Loucy (cell line): ENCODE measurements at regions not wholly inside any gene's neighbourhood (a gene's known extent, or its start where the extent isn't known, plus 50 kb on each side); places are given as distances from the start of the nearest gene placed in this dataset.

Experiments
- H2AFZ ChIP-seq: fragments of 200-600 bp; sonication (generic); 2 replicates; pipeline ENCODE4 v1.6.0; 2016; ENCODE audit warnings: antibody characterized with exemption, mild to moderate bottlenecking, low read length, moderate library complexity
- H3F3A ChIP-seq: fragments of 200-600 bp; 2 replicates; pipeline ENCODE4 v1.6.0; 2016; ENCODE audit warnings: antibody characterized with exemption, low read depth, mild to moderate bottlenecking
- H3K27me3 ChIP-seq: fragments of 200-600 bp; sonication (generic); 2 replicates; pipeline ENCODE4 v1.6.1; 2014; ENCODE audit warnings: low read length, mild to moderate bottlenecking; ENCODE audit not compliant: insufficient read depth, poor library complexity, severe bottlenecking
- H3K36me3 ChIP-seq: fragments of 200-600 bp; sonication (generic); 2 replicates; pipeline ENCODE4 v1.6.1; 2016; ENCODE audit warnings: low read length; ENCODE audit not compliant: insufficient read depth
- H3K4me1 ChIP-seq: fragments of 200-600 bp; sonication (generic); 2 replicates; pipeline ENCODE4 v1.5.1; 2014; ENCODE audit warnings: low read length, mild to moderate bottlenecking; ENCODE audit not compliant: insufficient read depth, poor library complexity, severe bottlenecking
- H3K4me2 ChIP-seq: fragments of 200-600 bp; sonication (generic); 2 replicates; pipeline ENCODE4 v1.6.0; 2014; ENCODE audit warnings: antibody characterized with exemption, low read length, low read depth, mild to moderate bottlenecking; ENCODE audit not compliant: poor library complexity, severe bottlenecking
- H3K4me3 ChIP-seq: fragments of 200-600 bp; sonication (generic); 2 replicates; pipeline ENCODE4 v1.5.1; 2014; ENCODE audit warnings: low read length, mild to moderate bottlenecking, mixed read lengths; ENCODE audit not compliant: poor library complexity, severe bottlenecking
- H3K79me2 ChIP-seq: fragments of 200-600 bp; sonication (generic); 2 replicates; pipeline ENCODE4 v1.6.1; 2014; ENCODE audit warnings: low read length; ENCODE audit not compliant: insufficient read depth
- H3K9ac ChIP-seq: fragments of 200-600 bp; sonication (generic); 2 replicates; pipeline ENCODE4 v1.6.0; 2014; ENCODE audit warnings: mild to moderate bottlenecking, low read depth, low read length, moderate library complexity; ENCODE audit not compliant: poor library complexity, severe bottlenecking
- H3K9me2 ChIP-seq: fragments of 200-600 bp; sonication (generic); replicated peaks from 2 replicates; pipeline ENCODE4 v1.6.1; 2016; ENCODE audit warnings: low read depth, low read length, mixed read lengths
- H3K9me3 ChIP-seq: fragments of 200-600 bp; sonication (generic); 2 replicates; pipeline ENCODE4 v1.6.1; 2014; ENCODE audit warnings: mild to moderate bottlenecking, antibody characterized with exemption, low read length, low read depth; ENCODE audit not compliant: insufficient read depth
- H4K20me1 ChIP-seq: fragments of 200-600 bp; sonication (generic); 2 replicates; pipeline ENCODE4 v1.6.0; 2014; ENCODE audit warnings: antibody characterized with exemption, low read length, mild to moderate bottlenecking; ENCODE audit not compliant: insufficient read depth, poor library complexity, severe bottlenecking
- EZH2phosphoT487 ChIP-seq: fragments of 200-600 bp; IDR thresholded peaks from 2 replicates; pipeline ENCODE4 v1.6.1; 2018; ENCODE audit warnings: antibody characterized with exemption, mild to moderate bottlenecking, moderate library complexity, borderline replicate concordance
- TF ChIP-seq, protein P1 (sequence below): fragments of 200-600 bp; sonication (generic); conservative IDR thresholded peaks from 2 replicates; pipeline ENCODE4 v1.5.1; 2014; ENCODE audit warnings: mild to moderate bottlenecking, antibody characterized with exemption, low read length

DNA sequence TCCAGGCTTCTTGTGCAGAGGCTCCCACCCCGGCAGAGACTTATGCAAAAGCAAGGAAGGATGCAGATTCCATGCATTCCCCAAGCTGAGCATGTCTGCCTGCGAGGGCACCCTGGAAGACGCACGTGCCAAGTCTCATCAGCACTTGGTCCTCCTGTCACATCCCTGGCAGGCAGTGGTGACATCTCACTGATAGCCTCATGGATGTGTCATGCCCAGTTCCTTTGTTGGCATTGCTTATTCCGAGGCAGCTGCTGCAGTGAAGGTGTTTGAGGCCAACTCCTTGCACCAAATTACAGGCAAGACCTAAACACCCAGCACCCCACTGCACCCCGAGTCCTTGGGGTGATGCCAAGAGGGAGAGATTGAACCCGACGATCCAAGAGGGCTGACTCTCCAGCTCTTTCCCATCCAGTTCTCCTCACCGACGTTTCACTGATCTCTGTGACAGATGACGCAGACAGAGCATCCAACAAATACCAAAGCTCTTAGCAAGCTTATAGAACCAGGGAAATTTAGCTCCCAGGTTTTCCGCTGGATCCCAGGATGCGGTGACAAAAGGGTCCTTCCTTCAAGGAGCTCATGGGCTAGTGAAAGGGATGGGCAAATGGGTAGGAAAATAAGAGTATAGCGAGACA lies 611.1 kb downstream of the AJAP1 start:
- H3K4me1 ChIP-seq: no peaks in the 10 kb centered on the region
- H3K9me3 ChIP-seq: peaks cover 11% of the 10 kb centered on the region; the same call in 1 of the 2 replicates
- no peaks in the 10 kb centered on the region for H4K20me1 ChIP-seq
- H3K4me3 ChIP-seq: no peak overlapping the region
- H3K4me2 ChIP-seq: no peak overlapping the region
- H2AFZ ChIP-seq: no peak overlapping the region
- TF ChIP-seq, protein P1, sequence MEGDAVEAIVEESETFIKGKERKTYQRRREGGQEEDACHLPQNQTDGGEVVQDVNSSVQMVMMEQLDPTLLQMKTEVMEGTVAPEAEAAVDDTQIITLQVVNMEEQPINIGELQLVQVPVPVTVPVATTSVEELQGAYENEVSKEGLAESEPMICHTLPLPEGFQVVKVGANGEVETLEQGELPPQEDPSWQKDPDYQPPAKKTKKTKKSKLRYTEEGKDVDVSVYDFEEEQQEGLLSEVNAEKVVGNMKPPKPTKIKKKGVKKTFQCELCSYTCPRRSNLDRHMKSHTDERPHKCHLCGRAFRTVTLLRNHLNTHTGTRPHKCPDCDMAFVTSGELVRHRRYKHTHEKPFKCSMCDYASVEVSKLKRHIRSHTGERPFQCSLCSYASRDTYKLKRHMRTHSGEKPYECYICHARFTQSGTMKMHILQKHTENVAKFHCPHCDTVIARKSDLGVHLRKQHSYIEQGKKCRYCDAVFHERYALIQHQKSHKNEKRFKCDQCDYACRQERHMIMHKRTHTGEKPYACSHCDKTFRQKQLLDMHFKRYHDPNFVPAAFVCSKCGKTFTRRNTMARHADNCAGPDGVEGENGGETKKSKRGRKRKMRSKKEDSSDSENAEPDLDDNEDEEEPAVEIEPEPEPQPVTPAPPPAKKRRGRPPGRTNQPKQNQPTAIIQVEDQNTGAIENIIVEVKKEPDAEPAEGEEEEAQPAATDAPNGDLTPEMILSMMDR: no peak
- TF ChIP-seq EZH2phosphoT487: no peak
- H3K9me2 ChIP-seq: no peaks in the 10 kb centered on the region
- H3K79me2 ChIP-seq: no peaks in the 10 kb centered on the region
- H3K27me3 ChIP-seq: no peaks in the 10 kb centered on the region
- no peak overlapping the region for H3K9ac ChIP-seq
- no peaks in the 10 kb centered on the region for H3F3A ChIP-seq
- no peaks in the 10 kb centered on the region for H3K36me3 ChIP-seq

DNA sequence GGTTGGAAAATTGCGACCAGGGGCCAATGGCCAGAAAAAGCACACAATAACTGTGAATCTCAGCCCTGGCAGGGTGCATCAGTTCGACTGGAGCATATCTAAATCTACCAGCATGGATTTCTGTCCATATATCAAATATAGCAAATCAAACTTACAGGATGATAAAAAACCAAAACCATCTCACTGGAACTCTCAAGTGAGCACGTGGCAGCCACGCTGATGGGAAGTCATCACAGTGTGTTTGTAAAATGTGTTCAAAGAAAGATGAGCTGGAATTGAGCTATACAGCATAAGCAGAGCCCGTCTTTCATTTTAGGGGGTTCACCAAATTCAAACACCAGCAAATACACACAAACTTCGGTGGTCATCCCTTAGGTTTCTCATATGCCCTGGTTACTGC lies 610.1 kb downstream of the AJAP1 start:
- H3K4me1 ChIP-seq: no peaks in the 10 kb centered on the region
- H3K4me2 ChIP-seq: no peak overlapping the region
- TF ChIP-seq EZH2phosphoT487: no peak
- TF ChIP-seq, protein P1: no peak
- H3K79me2 ChIP-seq: no peaks in the 10 kb centered on the region
- no peaks in the 10 kb centered on the region for H3F3A ChIP-seq
- H3K9ac ChIP-seq: no peak overlapping the region
- peaks cover 7% of the 10 kb centered on the region; the same call in 1 of the 2 replicates for H3K9me3 ChIP-seq
- H3K36me3 ChIP-seq: no peaks in the 10 kb centered on the region
- H2AFZ ChIP-seq: no peak overlapping the region
- H4K20me1 ChIP-seq: no peaks in the 10 kb centered on the region
- H3K4me3 ChIP-seq: no peak overlapping the region
- no peaks in the 10 kb centered on the region for H3K9me2 ChIP-seq
- no peaks in the 10 kb centered on the region for H3K27me3 ChIP-seq

DNA sequence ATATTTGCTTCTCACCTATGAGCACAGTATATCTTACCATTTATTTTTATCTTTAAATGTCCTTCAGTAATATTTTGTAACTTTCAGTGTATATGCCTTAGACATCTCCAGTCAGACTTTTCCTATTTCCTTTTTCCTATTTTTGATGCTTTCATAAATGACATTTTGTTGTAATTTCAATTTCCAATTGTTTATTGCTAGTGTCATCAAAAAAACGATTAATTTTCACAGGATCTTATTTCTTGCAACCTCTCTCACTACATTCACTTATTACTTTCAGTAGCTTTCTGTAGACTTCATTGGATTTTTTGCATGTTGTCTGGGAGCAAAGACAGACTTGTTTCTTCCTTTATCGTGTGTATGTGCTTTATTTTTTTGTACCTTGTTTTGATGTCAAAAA lies 602.4 kb downstream of the AJAP1 start:
- Histone ChIP-seq H3K9me3 (peaks cover 8% of the 10 kb centered on the region; the same call in 1 of the 2 replicates), H3K27me3 (no peaks in the 10 kb centered on the region), H4K20me1 (no peaks in the 10 kb centered on the region), H3K9me2 (no peaks in the 10 kb centered on the region), H3F3A (no peaks in the 10 kb centered on the region), H3K4me2 (no peak overlapping the region), H3K9ac (no peak overlapping the region), H3K4me3 (no peak overlapping the region), H3K4me1 (no peaks in the 10 kb centered on the region), H2AFZ (no peak overlapping the region), H3K79me2 (no peaks in the 10 kb centered on the region), H3K36me3 (no peaks in the 10 kb centered on the region)
- TF ChIP-seq, protein P1: no peak
- TF ChIP-seq EZH2phosphoT487: no peak
